ENCODE measurements at regions not wholly inside any gene's neighbourhood (a gene's known extent, or its start where the extent isn't known, plus 50 kb on each side); places are given as distances from the start of the nearest gene placed in this dataset.

DNA sequence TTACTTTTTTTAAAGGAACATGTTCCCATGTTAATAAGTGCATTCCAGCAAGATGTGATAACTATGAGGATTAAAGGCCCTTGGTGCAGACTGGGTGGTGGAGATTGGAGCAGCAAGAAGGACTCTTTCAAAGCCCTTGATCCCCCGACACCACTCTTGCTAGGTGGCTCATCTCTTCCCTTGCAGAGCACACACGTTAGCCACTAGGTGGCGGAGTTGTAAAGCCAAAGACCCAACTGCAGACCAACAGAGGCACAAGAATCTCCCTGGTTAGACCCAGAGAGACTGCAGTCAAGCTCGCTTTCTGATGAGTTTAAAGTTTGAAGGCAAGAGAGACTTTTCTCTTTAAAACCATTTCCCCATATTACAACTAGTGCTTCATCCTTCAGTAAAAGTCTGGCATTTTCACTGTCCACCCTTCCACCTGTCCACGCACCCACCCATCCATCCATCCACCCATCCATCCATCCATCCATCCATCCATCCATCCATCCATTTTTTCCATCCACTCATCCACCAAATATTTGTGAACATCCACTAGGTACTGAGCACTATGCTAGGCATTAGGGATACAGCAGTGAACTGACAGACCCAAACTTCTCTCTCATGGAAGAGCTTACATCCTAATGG lies 226.9 kb downstream of the MSX2 start:
- TF ChIP-seq POLR2AphosphoS5 (IDR thresholded peaks at IDR 0.05; ENCODE audit: insufficient read depth in 1 of 2, low read depth in 1 of 2): no peak
- TF ChIP-seq, protein P1, sequence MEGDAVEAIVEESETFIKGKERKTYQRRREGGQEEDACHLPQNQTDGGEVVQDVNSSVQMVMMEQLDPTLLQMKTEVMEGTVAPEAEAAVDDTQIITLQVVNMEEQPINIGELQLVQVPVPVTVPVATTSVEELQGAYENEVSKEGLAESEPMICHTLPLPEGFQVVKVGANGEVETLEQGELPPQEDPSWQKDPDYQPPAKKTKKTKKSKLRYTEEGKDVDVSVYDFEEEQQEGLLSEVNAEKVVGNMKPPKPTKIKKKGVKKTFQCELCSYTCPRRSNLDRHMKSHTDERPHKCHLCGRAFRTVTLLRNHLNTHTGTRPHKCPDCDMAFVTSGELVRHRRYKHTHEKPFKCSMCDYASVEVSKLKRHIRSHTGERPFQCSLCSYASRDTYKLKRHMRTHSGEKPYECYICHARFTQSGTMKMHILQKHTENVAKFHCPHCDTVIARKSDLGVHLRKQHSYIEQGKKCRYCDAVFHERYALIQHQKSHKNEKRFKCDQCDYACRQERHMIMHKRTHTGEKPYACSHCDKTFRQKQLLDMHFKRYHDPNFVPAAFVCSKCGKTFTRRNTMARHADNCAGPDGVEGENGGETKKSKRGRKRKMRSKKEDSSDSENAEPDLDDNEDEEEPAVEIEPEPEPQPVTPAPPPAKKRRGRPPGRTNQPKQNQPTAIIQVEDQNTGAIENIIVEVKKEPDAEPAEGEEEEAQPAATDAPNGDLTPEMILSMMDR (IDR thresholded peaks at IDR 0.05): peak; percentile 49 to 72 (median 58)
